ENCODE measurements at regions not wholly inside any gene's neighbourhood (a gene's known extent, or its start where the extent isn't known, plus 50 kb on each side); places are given as distances from the start of the nearest gene placed in this dataset.

DNA sequence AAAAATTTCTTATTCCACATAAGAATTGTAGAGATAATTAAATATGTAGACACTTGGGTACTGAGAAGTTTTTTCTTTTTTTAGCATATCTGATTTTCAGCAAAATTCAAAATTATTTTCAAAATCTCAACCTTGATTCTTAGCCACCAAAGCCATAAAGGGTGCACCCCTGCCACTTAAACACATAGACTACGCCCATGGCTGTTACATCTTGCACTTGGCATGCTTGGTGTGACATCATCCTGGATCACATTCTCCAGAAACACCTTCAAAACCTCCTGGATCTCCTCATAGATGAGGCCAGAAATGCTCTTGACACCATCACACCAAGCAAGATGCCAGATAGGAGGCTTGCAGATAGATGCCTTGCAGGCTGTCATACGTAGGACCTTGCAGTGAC is 89.1 kb upstream of the KLF14 start:
- TF ChIP-seq, protein P1, sequence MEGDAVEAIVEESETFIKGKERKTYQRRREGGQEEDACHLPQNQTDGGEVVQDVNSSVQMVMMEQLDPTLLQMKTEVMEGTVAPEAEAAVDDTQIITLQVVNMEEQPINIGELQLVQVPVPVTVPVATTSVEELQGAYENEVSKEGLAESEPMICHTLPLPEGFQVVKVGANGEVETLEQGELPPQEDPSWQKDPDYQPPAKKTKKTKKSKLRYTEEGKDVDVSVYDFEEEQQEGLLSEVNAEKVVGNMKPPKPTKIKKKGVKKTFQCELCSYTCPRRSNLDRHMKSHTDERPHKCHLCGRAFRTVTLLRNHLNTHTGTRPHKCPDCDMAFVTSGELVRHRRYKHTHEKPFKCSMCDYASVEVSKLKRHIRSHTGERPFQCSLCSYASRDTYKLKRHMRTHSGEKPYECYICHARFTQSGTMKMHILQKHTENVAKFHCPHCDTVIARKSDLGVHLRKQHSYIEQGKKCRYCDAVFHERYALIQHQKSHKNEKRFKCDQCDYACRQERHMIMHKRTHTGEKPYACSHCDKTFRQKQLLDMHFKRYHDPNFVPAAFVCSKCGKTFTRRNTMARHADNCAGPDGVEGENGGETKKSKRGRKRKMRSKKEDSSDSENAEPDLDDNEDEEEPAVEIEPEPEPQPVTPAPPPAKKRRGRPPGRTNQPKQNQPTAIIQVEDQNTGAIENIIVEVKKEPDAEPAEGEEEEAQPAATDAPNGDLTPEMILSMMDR (IDR thresholded peaks at IDR 0.05) = no peak
- no peak for TF ChIP-seq POLR2A (IDR thresholded peaks at IDR 0.05)

All from Peyer's patch (tissue), 4 donors.